Uterus (tissue), 3 donors: ENCODE measurements at regions not wholly inside any gene's neighbourhood (a gene's known extent, or its start where the extent isn't known, plus 50 kb on each side); places are given as distances from the start of the nearest gene placed in this dataset.

ENCODE experiments used
- DNase-seq, 2 donors: peaks; one replicate each; pipeline ENCODE4 v3.0.0-alpha.2; 2019 to 2020
- H3K27ac ChIP-seq, 2 donors: fragments of 200-600 bp; sonication (generic); 1 replicate in 1 of 2; 2 replicates in 1 of 2; pipeline ENCODE4 v1.5.1; 2016 to 2018
- H3K27me3 ChIP-seq, 2 donors: fragments of 200-600 bp; sonication (generic); one replicate each; pipeline ENCODE4 v1.5.1; 2018 to 2019; ENCODE audit warnings: control low read depth in 1 of 2
- H3K36me3 ChIP-seq, 2 donors: fragments of 200-600 bp; sonication (generic); one replicate each; pipeline ENCODE4 v1.5.1; 2019; ENCODE audit warnings: control low read depth in 1 of 2
- H3K4me1 ChIP-seq, 2 donors: fragments of 200-600 bp; sonication (generic); one replicate each; pipeline ENCODE4 v1.5.1; 2018 to 2019; ENCODE audit warnings: control low read depth in 1 of 2
- H3K4me3 ChIP-seq, 2 donors: fragments of 200-600 bp; sonication (generic); 1 replicate in 1 of 2; 2 replicates in 1 of 2; pipeline ENCODE4 v1.5.1; 2018 to 2019; ENCODE audit warnings: mild to moderate bottlenecking in 1 of 2
- H3K9me3 ChIP-seq, 2 donors: fragments of 200-600 bp; sonication (generic); one replicate each; pipeline ENCODE4 v1.5.1; 2019; ENCODE audit warnings: control low read depth in 1 of 2
- CTCF ChIP-seq, 4 experiments: fragments of 200-600 bp in 2 of 4; fragments of 450-650 bp in 2 of 4; sonication (generic) in 2 of 4; IDR thresholded peaks; one replicate each; pipeline ENCODE4 v1.5.1; 2016 to 2019; ENCODE audit warnings: antibody characterized with exemption in 4 of 4, mild to moderate bottlenecking in 2 of 4, moderate library complexity in 1 of 4
- POLR2A ChIP-seq, 2 donors: fragments of 450-650 bp; IDR thresholded peaks; one replicate each; pipeline ENCODE4 v1.6.1; 2016; ENCODE audit warnings: antibody characterized with exemption in 2 of 2, mild to moderate bottlenecking in 1 of 2, moderate library complexity in 1 of 2
- intact Hi-C: fragments of 100-400 bp; cut with DNase I; formaldehyde crosslinking; loops from one replicate; pipeline ENCODE4 v1.15.1; 2023; ENCODE audit warnings: low total_unique reads
- donor health status: DM: yes; HTN: yes; CAD: no.

DNA sequence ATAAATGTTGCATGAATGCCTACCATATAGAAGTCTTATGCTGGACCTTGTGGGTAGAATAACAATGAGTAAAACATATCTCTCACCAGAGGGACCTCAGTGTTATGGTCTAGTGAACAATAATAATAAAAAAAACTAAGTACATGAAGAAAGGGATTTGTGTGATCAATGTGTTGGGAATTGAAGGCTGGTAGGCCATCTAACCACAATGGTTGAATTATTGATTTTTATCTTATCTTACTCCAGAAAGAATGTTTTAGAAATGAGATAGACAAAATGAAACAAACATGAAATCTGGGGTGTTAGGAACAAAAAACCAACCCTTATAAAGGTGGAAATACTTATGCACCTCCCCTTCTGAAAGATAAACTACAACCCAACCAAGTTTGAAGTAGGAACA is 243.9 kb upstream of the LRIG3 start:
- Histone ChIP-seq H3K4me3 (no peak overlapping the region), H3K9me3 (no peaks in the 10 kb centered on the region), H3K27me3 (no peaks in the 10 kb centered on the region), H3K36me3 (no peaks in the 10 kb centered on the region), H3K27ac (no peak overlapping the region), H3K4me1 (no peaks in the 10 kb centered on the region)
- TF ChIP-seq POLR2A (IDR thresholded peaks at IDR 0.05) (no peak), CTCF (IDR thresholded peaks at IDR 0.05) (no peak)
- intact Hi-C loops: no loop called here
- no peak for DNase-seq

DNA sequence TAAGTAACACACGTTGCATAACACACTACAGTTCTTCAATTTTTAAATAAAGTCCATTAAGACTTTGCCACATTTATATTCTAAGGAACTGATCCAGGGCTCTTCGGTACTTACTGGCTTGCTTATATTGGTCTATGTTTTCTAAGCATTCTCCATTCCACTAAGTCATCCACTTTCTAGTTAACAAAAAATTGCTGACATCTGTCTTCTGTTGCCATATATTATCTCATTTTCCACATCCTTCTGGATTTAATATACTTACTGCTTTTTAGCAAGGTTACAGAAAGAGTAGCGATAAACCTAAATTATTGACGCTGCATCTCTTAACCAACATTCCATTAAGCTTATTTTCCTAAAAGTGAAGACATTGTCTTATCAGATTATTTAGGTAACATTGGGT is 238.4 kb upstream of the LRIG3 start:
- intact Hi-C loops: no loop called here
- H3K4me1 ChIP-seq: no peaks in the 10 kb centered on the region
- DNase-seq: no peak
- H3K27ac ChIP-seq: no peak overlapping the region
- H3K9me3 ChIP-seq: no peaks in the 10 kb centered on the region
- no peaks in the 10 kb centered on the region for H3K36me3 ChIP-seq
- TF ChIP-seq CTCF (IDR thresholded peaks at IDR 0.05): no peak
- TF ChIP-seq POLR2A (IDR thresholded peaks at IDR 0.05): no peak
- peaks cover 0 to 3% of the 10 kb centered on the region in 2 donors for H3K27me3 ChIP-seq
- H3K4me3 ChIP-seq: no peak overlapping the region

DNA sequence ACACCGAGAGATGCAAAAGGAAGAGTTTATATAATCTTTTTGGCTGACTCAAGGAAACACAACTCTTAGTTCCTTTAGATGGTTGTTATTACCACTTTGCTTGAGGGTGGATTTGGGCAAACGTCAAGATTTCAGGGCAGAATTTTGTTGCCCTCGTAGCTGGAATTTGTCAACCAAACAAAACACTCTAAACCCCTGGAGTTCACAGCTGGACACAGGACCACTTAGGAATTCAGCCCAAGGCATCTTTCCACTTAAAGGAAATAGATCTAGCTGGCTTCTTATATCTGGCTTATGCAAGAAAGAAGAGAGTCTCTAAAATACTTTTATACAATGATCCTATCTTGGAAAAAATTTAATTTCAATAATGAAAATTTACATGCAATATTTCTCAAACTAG is 237.8 kb upstream of the LRIG3 start:
- intact Hi-C loops: no loop called here
- TF ChIP-seq CTCF (IDR thresholded peaks at IDR 0.05): no peak
- Histone ChIP-seq H3K4me3 (no peak overlapping the region), H3K9me3 (no peaks in the 10 kb centered on the region), H3K36me3 (no peaks in the 10 kb centered on the region), H3K4me1 (no peaks in the 10 kb centered on the region), H3K27ac (no peak overlapping the region), H3K27me3 (peaks cover 0 to 3% of the 10 kb centered on the region in 2 donors)
- no peak for DNase-seq

- intact Hi-C loops: no loop called here
These were observed 235.1 kb upstream of the LRIG3 start for GRCh38 chr12:59155448-59155847.

GRCh38 chr12:59151243-59151642 is 230.9 kb upstream of the LRIG3 start:
- DNase-seq: no peak
- Histone ChIP-seq H3K27ac (no peak overlapping the region), H3K36me3 (no peaks in the 10 kb centered on the region), H3K4me3 (no peak overlapping the region), H3K9me3 (no peaks in the 10 kb centered on the region), H3K4me1 (no peaks in the 10 kb centered on the region), H3K27me3 (peaks cover 0 to 3% of the 10 kb centered on the region in 2 donors)
- no peak for TF ChIP-seq POLR2A (IDR thresholded peaks at IDR 0.05)
- TF ChIP-seq CTCF (IDR thresholded peaks at IDR 0.05): no peak
- intact Hi-C loops: no loop called here

More at GRCh38 chr12:59155448-59155847, 235.1 kb upstream of the LRIG3 start:
- Histone ChIP-seq H3K4me3 (no peak overlapping the region), H3K9me3 (no peaks in the 10 kb centered on the region), H3K27ac (no peak overlapping the region), H3K36me3 (no peaks in the 10 kb centered on the region), H3K27me3 (peaks cover 0 to 3% of the 10 kb centered on the region in 2 donors), H3K4me1 (no peaks in the 10 kb centered on the region)
- no peak for TF ChIP-seq CTCF (IDR thresholded peaks at IDR 0.05)
- TF ChIP-seq POLR2A (IDR thresholded peaks at IDR 0.05): no peak
- no peak for DNase-seq
